CD4-positive, alpha-beta T cell (primary cell): ENCODE measurements at regions not wholly inside any gene's neighbourhood (a gene's known extent, or its start where the extent isn't known, plus 50 kb on each side); places are given as distances from the start of the nearest gene placed in this dataset.

Experiments used
- ATAC-seq: fragments of 200-7000 bp; cut with Tn5 transposase; one replicate; pipeline ENCODE4 v1.10.0; 2022; ENCODE audit warnings: mild to moderate bottlenecking; ENCODE audit not compliant: poor library complexity
- CTCF ChIA-PET: fragments of 350-600 bp; sonication (Branson Sonifier 250); formaldehyde crosslinking; loops from one replicate; lab custom pipeline; 2021; ENCODE audit warnings: antibody characterized with exemption, inconsistent platforms; lab: Charles Lee
- POLR2A ChIA-PET: fragments of 350-600 bp; sonication (Branson Sonifier 250); formaldehyde crosslinking; loops from one replicate; lab custom pipeline; 2021; ENCODE audit warnings: antibody characterized with exemption, inconsistent platforms; lab: Charles Lee
- DNase-seq, 14 experiments: peaks; one replicate each; pipeline ENCODE4 v3.0.0-alpha.2; 2013 to 2020; ENCODE audit warnings: mixed read lengths in 2 of 14
- H3K27ac ChIP-seq, 2 donors: one replicate each; pipeline versions ENCODE4 v1.5.1 to v1.7.0; 2013; ENCODE audit warnings: low read length in 2 of 2, low read depth in 1 of 2, mild to moderate bottlenecking in 1 of 2
- H3K27me3 ChIP-seq, 2 experiments: 1 replicate in 1 of 2; 2 replicates in 1 of 2; pipeline versions ENCODE4 v1.6.1 to v1.7.0; 2013; ENCODE audit warnings: low read length in 2 of 2, control low read depth in 1 of 2, mild to moderate bottlenecking in 1 of 2, moderate library complexity in 1 of 2; ENCODE audit not compliant: insufficient read depth in 2 of 2, control insufficient read depth in 1 of 2
- H3K36me3 ChIP-seq: one replicate; pipeline ENCODE4 v1.6.1; 2013; ENCODE audit warnings: low read length, control low read depth; ENCODE audit not compliant: insufficient read depth
- H3K4me1 ChIP-seq: one replicate; pipeline ENCODE4 v1.6.1; 2013; ENCODE audit warnings: low read length, control low read depth; ENCODE audit not compliant: insufficient read depth
- H3K4me3 ChIP-seq: one replicate; pipeline ENCODE4 v1.5.1; 2013; ENCODE audit warnings: mild to moderate bottlenecking, low read length, moderate library complexity
- H3K9me3 ChIP-seq, 2 experiments: 1 replicate in 1 of 2; 2 replicates in 1 of 2; pipeline versions ENCODE4 v1.6.1 to v1.7.0; 2013; ENCODE audit warnings: low read length in 2 of 2, mild to moderate bottlenecking in 2 of 2, control low read depth in 1 of 2, moderate library complexity in 1 of 2; ENCODE audit not compliant: control insufficient read depth in 1 of 2, insufficient read depth in 1 of 2
- H3K27ac Mint-ChIP-seq: one replicate; pipeline ENCODE4 v1.8.0; 2020; ENCODE audit warnings: mixed read lengths
- H3K27me3 Mint-ChIP-seq: one replicate; pipeline ENCODE4 v1.8.0; 2021; ENCODE audit warnings: mixed read lengths
- H3K36me3 Mint-ChIP-seq: one replicate; pipeline ENCODE4 v1.8.0; 2021; ENCODE audit warnings: low read depth, mixed read lengths
- H3K4me1 Mint-ChIP-seq: one replicate; pipeline ENCODE4 v1.8.0; 2021; ENCODE audit warnings: low read depth, mixed read lengths
- H3K4me3 Mint-ChIP-seq: one replicate; pipeline ENCODE4 v1.8.0; 2020; ENCODE audit warnings: mild to moderate bottlenecking, mixed read lengths
- H3K9me3 Mint-ChIP-seq: one replicate; pipeline ENCODE4 v1.8.0; 2020; ENCODE audit warnings: mixed read lengths
- intact Hi-C, 2 experiments: fragments of 100-400 bp; cut with DNase I in 1 of 2; cut with micrococcal nuclease in 1 of 2; formaldehyde crosslinking; loops; one replicate each; pipeline versions ENCODE4 v1.15.1 to v1.9.0; 2023 to 2025; cut with DNase I, micrococcal nuclease
- TF ChIP-seq, protein P1 (sequence below): fragments of 200-600 bp; IDR thresholded peaks from one replicate; pipeline ENCODE4 v1.8.0; 2022; ENCODE audit warnings: antibody characterized with exemption, mild to moderate bottlenecking

DNA sequence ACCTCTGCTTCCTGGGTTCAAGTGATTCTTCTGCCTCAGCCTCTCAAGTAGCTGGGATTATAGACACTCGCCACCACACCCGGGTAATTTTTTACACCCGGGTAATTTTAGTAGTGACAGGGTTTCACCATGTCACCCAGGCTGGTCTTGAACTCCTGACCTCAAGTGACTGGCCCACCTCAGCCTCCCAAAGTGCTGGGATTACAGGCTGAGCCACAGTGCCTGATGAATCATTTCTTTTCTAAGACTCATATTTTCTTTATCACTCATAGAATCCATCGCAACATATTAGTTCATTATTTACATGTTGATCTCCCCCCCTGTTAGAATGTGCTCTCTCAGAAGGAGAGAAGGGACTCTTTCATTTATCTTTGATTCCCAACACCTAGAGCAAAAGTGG is 109.5 kb upstream of the PTPRG start:
- Histone ChIP-seq H3K4me3 (no peak overlapping the region), H3K4me1 (no peaks in the 10 kb centered on the region), H3K9me3 (no peaks in the 10 kb centered on the region), H3K27ac (no peak overlapping the region), H3K27me3 (no peaks in the 10 kb centered on the region), H3K36me3 (no peaks in the 10 kb centered on the region)
- no peaks in the 10 kb centered on the region for H3K4me1 Mint-ChIP-seq
- no peaks in the 10 kb centered on the region for H3K27me3 Mint-ChIP-seq
- DNase-seq: no peak
- intact Hi-C loops: no loop called here
- H3K27ac Mint-ChIP-seq: no peak overlapping the region
- TF ChIP-seq, protein P1, sequence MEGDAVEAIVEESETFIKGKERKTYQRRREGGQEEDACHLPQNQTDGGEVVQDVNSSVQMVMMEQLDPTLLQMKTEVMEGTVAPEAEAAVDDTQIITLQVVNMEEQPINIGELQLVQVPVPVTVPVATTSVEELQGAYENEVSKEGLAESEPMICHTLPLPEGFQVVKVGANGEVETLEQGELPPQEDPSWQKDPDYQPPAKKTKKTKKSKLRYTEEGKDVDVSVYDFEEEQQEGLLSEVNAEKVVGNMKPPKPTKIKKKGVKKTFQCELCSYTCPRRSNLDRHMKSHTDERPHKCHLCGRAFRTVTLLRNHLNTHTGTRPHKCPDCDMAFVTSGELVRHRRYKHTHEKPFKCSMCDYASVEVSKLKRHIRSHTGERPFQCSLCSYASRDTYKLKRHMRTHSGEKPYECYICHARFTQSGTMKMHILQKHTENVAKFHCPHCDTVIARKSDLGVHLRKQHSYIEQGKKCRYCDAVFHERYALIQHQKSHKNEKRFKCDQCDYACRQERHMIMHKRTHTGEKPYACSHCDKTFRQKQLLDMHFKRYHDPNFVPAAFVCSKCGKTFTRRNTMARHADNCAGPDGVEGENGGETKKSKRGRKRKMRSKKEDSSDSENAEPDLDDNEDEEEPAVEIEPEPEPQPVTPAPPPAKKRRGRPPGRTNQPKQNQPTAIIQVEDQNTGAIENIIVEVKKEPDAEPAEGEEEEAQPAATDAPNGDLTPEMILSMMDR: no peak
- no peaks in the 10 kb centered on the region for H3K36me3 Mint-ChIP-seq
- ChIA-PET CTCF (no interaction called here), POLR2A (no interaction called here)
- no peak for ATAC-seq
- no peaks in the 10 kb centered on the region for H3K9me3 Mint-ChIP-seq
- H3K4me3 Mint-ChIP-seq: no peak overlapping the region

GRCh38 chr3:61452535-61453090 is 108.8 kb upstream of the PTPRG start:
- Histone ChIP-seq H3K4me3 (no peak overlapping the region), H3K4me1 (no peaks in the 10 kb centered on the region), H3K36me3 (no peaks in the 10 kb centered on the region), H3K9me3 (no peaks in the 10 kb centered on the region), H3K27me3 (no peaks in the 10 kb centered on the region), H3K27ac (no peak overlapping the region)
- intact Hi-C loops: no loop called here
- DNase-seq (no peak), ATAC-seq (no peak)
- no peaks in the 10 kb centered on the region for H3K27me3 Mint-ChIP-seq
- no peak overlapping the region for H3K4me3 Mint-ChIP-seq
- ChIA-PET CTCF (no interaction called here), POLR2A (no interaction called here)
- TF ChIP-seq, protein P1: no peak
- H3K27ac Mint-ChIP-seq: no peak overlapping the region
- no peaks in the 10 kb centered on the region for H3K36me3 Mint-ChIP-seq
- H3K9me3 Mint-ChIP-seq: no peaks in the 10 kb centered on the region
- H3K4me1 Mint-ChIP-seq: no peaks in the 10 kb centered on the region

DNA sequence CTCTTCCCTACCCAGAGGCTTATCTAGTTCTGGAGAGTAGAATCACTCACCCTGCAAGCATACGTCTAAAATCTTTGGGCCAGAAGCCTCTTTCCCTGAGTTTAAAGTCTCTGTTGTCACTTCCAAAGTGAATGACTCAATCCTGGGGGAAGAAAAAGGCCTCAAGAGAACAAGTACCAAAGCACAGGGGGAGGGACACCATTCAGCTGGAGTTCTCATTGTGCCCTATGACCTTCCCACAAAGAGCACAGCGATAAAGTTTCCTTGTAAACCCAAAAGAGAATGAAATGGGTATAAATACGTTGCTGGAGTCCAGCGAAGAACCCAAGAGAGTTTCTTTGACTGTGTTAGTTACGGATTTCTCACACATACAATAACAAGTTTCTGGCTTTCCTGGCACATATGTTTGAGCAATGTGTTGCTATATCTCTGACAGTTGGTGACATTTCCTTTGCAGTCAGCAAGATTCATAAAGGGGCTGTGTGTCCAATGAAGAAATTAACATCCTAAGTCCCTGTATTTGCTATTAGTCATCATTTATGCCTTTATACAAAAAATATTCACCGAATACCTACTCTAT is 107.3 kb upstream of the PTPRG start:
- ATAC-seq (no peak), DNase-seq (no peak)
- H3K27ac Mint-ChIP-seq: no peak overlapping the region
- intact Hi-C loops: no loop called here
- CTCF ChIA-PET: no interaction called here
- TF ChIP-seq, protein P1: no peak
- no peaks in the 10 kb centered on the region for H3K27me3 Mint-ChIP-seq
- no peaks in the 10 kb centered on the region for H3K9me3 ChIP-seq
- H3K36me3 Mint-ChIP-seq: no peaks in the 10 kb centered on the region
- no peak overlapping the region for H3K4me3 Mint-ChIP-seq
- H3K4me3 ChIP-seq: no peak overlapping the region
- H3K4me1 ChIP-seq: no peaks in the 10 kb centered on the region
- no peaks in the 10 kb centered on the region for H3K27me3 ChIP-seq
- H3K9me3 Mint-ChIP-seq: no peaks in the 10 kb centered on the region
- H3K27ac ChIP-seq: no peak overlapping the region
- no peaks in the 10 kb centered on the region for H3K4me1 Mint-ChIP-seq
- POLR2A ChIA-PET: no interaction called here
- no peaks in the 10 kb centered on the region for H3K36me3 ChIP-seq
